CD4-positive, alpha-beta T cell treated with Interferon gamma for 1 hour (primary cell): ENCODE measurements at regions not wholly inside any gene's neighbourhood (a gene's known extent, or its start where the extent isn't known, plus 50 kb on each side); places are given as distances from the start of the nearest gene placed in this dataset.
"Not testable (repeated sequence)": the region's sequence is repeated elsewhere in the genome, so short reads cannot be mapped to it uniquely, and the experiment has no call there.

Experiments
- DNase-seq: peaks from one replicate; pipeline ENCODE4 v3.0.0-alpha.2; 2020

GRCh38 chr20:11672959-11673358 is 244.7 kb upstream of the BTBD3 start:
- DNase-seq: no peak

GRCh38 chr20:11675920-11676629 is 241.6 kb upstream of the BTBD3 start:
- DNase-seq: no peak

GRCh38 chr20:11676630-11677287 is 240.9 kb upstream of the BTBD3 start:
- no peak for DNase-seq

GRCh38 chr20:11677428-11677827 is 240.3 kb upstream of the BTBD3 start:
- DNase-seq: no peak

GRCh38 chr20:11677836-11678235 is 239.9 kb upstream of the BTBD3 start:
- DNase-seq: no peak

- no peak for DNase-seq
Measured at GRCh38 chr20:11682285-11682684, 235.4 kb upstream of the BTBD3 start.

- DNase-seq: no peak
Measured at GRCh38 chr20:11686195-11686594, 231.5 kb upstream of the BTBD3 start.

GRCh38 chr20:11686820-11687543 is 230.7 kb upstream of the BTBD3 start:
- no peak for DNase-seq

- DNase-seq: no peak
Measured at GRCh38 chr20:11687546-11688292, 230.0 kb upstream of the BTBD3 start.

GRCh38 chr20:11689262-11689661 is 228.4 kb upstream of the BTBD3 start:
- DNase-seq: no peak

GRCh38 chr20:11691766-11692165 is 225.9 kb upstream of the BTBD3 start:
- DNase-seq: no peak

GRCh38 chr20:11692567-11692966 is 225.1 kb upstream of the BTBD3 start:
- no peak for DNase-seq

GRCh38 chr20:11694467-11694866 is 223.2 kb upstream of the BTBD3 start:
- DNase-seq: no peak

- no peak for DNase-seq
Measured at GRCh38 chr20:11697055-11697454, 220.6 kb upstream of the BTBD3 start.

GRCh38 chr20:11697646-11698045 is 220.0 kb upstream of the BTBD3 start:
- no peak for DNase-seq

GRCh38 chr20:11698124-11698523 is 219.6 kb upstream of the BTBD3 start:
- DNase-seq: no peak

- DNase-seq: no peak
Measured at GRCh38 chr20:11700831-11701230, 216.9 kb upstream of the BTBD3 start.

- no peak for DNase-seq
Measured at GRCh38 chr20:11702721-11703518, 214.8 kb upstream of the BTBD3 start.

- no peak for DNase-seq
Measured at GRCh38 chr20:11705512-11705911, 212.2 kb upstream of the BTBD3 start.

- not testable (repeated sequence) for DNase-seq
Measured at GRCh38 chr20:11708223-11708622, 209.5 kb upstream of the BTBD3 start.

GRCh38 chr20:11711214-11711613 is 206.5 kb upstream of the BTBD3 start:
- DNase-seq: no peak

- DNase-seq: no peak
Measured at GRCh38 chr20:11712639-11713160, 205.0 kb upstream of the BTBD3 start.
